Body of pancreas (tissue), 4 donors: ENCODE measurements at regions not wholly inside any gene's neighbourhood (a gene's known extent, or its start where the extent isn't known, plus 50 kb on each side); places are given as distances from the start of the nearest gene placed in this dataset.

Experiments used
- POLR2A ChIP-seq, 3 donors: fragments of 450-650 bp; IDR thresholded peaks; one replicate each; pipeline ENCODE4 v1.6.1; 2016; ENCODE audit warnings: antibody characterized with exemption in 3 of 3, mild to moderate bottlenecking in 2 of 3
- TF ChIP-seq, protein P1 (sequence below), 7 experiments: fragments of 450-650 bp in 4 of 7; fragments of 200-600 bp in 3 of 7; sonication (generic) in 3 of 7; IDR thresholded peaks; one replicate each; pipeline ENCODE4 v1.5.1; 2016 to 2019; ENCODE audit warnings: antibody characterized with exemption in 7 of 7

DNA sequence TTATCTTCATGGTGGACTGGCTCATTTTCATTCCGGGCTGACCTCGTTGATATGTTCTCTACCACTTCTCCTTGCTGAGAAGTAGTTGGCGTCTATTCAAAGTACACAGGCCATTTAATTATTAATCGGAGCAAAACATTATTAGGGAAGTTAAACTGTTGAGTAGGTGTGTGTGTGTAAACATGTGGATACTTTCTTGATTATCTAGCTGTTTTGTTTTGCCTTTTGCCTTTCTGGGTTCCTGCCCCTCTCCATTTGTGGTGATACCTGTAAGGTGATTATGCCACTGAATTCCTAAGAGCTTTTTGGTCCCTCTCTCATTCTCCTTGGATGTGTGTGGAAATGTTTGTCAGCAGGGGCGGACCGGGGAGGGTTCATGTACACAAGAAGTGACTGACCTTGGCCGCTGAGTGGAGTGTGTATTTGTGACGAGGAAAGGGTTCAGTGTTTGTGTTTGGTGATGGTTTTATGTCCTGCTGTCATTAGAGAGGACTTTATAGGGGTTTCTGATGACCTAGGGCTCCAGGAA lies 56.6 kb upstream of the PPP2R5A start:
- TF ChIP-seq POLR2A (IDR thresholded peaks at IDR 0.05) = peak in 1 of 3 donors; percentile 18
- TF ChIP-seq, protein P1, sequence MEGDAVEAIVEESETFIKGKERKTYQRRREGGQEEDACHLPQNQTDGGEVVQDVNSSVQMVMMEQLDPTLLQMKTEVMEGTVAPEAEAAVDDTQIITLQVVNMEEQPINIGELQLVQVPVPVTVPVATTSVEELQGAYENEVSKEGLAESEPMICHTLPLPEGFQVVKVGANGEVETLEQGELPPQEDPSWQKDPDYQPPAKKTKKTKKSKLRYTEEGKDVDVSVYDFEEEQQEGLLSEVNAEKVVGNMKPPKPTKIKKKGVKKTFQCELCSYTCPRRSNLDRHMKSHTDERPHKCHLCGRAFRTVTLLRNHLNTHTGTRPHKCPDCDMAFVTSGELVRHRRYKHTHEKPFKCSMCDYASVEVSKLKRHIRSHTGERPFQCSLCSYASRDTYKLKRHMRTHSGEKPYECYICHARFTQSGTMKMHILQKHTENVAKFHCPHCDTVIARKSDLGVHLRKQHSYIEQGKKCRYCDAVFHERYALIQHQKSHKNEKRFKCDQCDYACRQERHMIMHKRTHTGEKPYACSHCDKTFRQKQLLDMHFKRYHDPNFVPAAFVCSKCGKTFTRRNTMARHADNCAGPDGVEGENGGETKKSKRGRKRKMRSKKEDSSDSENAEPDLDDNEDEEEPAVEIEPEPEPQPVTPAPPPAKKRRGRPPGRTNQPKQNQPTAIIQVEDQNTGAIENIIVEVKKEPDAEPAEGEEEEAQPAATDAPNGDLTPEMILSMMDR (IDR thresholded peaks at IDR 0.05) = peak in 1 of 7 experiments; percentile 13
